HG02885 (cell line): ENCODE measurements at regions not wholly inside any gene's neighbourhood (a gene's known extent, or its start where the extent isn't known, plus 50 kb on each side); places are given as distances from the start of the nearest gene placed in this dataset.
"Not testable (repeated sequence)": the region's sequence is repeated elsewhere in the genome, so short reads cannot be mapped to it uniquely, and the experiment has no call there.

Source experiments
- ATAC-seq: cut with Tn5 transposase; IDR thresholded peaks from one replicate; pipeline ENCODE4 v1.9.1; 2021; ENCODE audit warnings: mild to moderate bottlenecking; ENCODE audit not compliant: unreplicated experiment, poor library complexity

GRCh38 chr3:72515281-72515680 lies 333.0 kb downstream of the SHQ1 start:
- ATAC-seq, result no peak

GRCh38 chr3:72510247-72510646 lies 338.0 kb downstream of the SHQ1 start:
- no peak for ATAC-seq

GRCh38 chr3:72505539-72506405 lies 342.5 kb downstream of the SHQ1 start:
- no peak for ATAC-seq

GRCh38 chr3:72497501-72497900 lies 350.7 kb downstream of the SHQ1 start:
- ATAC-seq, result not testable (repeated sequence)

- peak; percentile 63 for ATAC-seq
Observed at GRCh38 chr3:72496051-72496670, 352.1 kb downstream of the SHQ1 start.

GRCh38 chr3:72494626-72495025 lies 353.6 kb downstream of the SHQ1 start:
- ATAC-seq, result no peak

GRCh38 chr3:72494130-72494529 lies 354.1 kb downstream of the SHQ1 start:
- no peak for ATAC-seq

GRCh38 chr3:72492240-72492639 lies 356.0 kb downstream of the SHQ1 start:
- no peak for ATAC-seq

DNA sequence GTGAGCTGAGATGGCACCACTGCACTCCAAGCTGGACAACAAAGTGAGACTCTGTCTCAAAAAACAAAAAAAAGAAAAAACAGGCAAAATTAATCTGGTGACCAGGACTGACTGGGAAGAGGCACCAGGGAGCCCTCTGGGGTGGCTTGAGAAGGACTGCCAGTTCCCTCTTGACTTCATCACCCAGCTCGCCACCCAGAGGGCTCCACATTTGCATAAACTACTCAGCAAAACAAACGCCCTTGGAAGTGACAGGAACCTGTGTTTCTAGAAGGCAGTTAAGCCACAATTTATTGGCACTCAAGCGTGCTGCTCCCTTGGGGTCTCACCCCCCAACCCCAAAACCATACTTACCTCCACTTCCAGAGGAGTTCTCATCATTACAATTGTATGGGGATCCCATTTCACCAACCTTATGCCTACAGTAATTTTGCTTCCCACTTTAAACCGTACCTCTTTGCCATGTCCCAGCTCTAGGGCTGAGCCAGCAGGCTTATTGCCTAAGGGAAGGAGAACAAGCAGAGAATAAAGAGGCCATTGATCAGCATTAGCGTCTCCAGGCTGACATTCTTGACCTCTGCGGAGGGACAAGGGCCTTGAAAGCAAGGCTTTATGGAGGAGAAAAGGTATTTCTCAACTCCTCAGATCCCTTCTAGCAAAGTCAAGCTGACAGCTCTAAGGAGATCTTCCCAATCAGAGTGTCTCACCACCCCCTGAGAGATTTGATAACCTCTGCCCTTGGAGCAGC lies 357.4 kb downstream of the SHQ1 start:
- no peak for ATAC-seq

GRCh38 chr3:72489901-72490300 lies 358.3 kb downstream of the SHQ1 start:
- ATAC-seq, result no peak

DNA sequence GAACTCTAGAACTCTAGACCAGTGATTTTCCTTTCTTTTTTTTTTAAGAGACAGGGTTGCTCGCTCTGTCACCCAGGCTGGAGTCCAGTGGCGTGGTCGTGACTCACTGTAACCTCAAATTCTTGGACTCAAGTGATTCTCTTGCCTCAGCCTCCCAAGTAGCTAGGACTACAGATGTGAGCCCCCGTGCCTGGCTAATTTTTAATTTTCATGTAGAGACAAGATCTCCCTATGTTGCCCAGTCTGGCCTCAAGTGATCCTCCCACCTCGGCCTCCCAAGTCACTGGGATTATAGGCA lies 359.6 kb downstream of the SHQ1 start:
- ATAC-seq, result no peak

- peak; percentile 46 for ATAC-seq
Observed at GRCh38 chr3:72487946-72488737, 360.1 kb downstream of the SHQ1 start.

DNA sequence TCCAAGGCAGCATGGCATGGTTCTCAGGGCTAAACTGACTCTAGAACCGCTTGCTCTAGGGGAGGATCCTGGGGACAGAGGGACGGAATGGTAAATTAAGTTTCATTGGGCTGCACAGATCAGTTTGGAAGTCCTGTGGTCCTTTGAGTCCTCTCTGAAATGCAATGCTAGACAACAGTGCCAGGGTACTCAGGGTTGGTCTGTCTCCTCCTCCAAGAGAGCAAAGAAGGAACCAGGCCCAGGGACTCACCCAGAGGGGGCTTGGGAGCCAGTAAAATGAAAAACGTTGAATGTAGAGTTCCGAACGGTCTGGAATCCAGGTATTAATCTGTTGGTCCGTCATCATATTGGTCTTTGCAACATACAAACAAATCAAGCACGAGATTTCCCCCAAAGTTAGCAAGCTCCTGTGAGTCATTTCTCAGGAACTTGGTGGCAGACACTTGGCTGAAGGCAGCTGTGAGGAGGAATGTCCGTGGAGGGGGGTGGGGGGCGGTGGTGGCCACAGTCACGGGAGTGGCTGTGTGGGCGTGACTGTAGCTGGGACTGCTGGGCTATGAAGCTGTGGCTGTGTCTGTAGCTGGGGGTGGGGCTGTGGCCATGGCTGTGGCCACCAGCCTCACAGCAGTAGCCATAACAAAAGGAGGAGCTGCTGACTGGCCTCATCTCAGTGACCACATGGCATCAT lies 361.0 kb downstream of the SHQ1 start:
- ATAC-seq, result peak; percentile 65

DNA sequence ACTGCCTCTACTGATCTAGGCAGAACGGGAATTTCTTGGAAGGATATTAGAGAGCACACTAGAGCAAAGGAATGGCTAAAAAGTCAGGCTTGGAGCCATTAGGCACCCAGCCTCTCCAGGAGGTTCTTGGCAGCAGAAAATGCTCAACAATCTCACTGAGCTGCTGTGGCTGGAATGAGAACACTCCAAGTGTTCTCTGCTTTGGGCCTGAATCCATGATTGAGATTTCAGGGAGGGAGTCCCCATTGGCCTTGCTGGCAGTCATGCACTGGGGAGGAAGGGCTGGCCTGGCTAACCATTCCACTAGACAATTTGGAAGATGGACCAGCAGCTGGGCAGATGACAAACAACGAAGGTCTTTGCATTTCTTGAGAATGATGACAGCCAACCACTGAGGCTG lies 362.6 kb downstream of the SHQ1 start:
- ATAC-seq, result no peak

GRCh38 chr3:72483554-72484104 lies 364.6 kb downstream of the SHQ1 start:
- no peak for ATAC-seq

DNA sequence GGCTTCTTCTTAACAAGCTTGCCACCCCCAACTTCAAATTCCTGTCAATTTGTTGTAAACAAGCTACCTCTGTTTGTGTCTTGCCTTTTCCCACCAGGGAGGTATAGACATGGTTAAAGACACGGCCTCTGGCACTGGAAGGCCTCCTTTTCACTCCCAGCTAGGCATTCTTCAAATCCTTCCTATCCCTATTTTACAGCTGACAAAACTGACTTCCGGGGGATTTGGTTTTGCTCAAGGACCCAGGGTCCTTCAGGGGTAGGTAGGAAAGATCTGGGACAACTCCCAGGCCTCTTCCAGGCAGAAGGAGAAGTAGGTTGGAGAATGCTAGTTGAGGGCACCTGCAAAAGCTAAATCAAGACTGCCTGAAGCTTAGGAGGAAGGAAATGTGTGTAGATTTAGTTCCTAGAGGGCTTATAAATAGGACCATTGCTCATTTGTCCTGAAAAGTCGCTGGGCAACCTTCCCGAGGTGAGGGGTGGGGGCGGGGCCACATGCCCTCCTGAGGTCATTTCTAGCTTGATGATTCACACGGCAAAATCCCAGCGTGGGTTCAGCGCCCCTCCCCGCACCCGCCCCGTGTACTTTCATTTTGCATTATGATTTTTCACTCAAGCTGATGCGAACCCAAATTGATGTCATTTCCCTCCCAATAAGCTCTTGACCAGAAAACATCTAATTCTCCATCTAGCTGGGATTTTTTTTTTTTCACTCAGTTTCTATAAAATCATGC lies 365.5 kb downstream of the SHQ1 start:
- peak; percentile 46 for ATAC-seq

- ATAC-seq, result no peak
Observed at GRCh38 chr3:72481542-72481941, 366.7 kb downstream of the SHQ1 start.

DNA sequence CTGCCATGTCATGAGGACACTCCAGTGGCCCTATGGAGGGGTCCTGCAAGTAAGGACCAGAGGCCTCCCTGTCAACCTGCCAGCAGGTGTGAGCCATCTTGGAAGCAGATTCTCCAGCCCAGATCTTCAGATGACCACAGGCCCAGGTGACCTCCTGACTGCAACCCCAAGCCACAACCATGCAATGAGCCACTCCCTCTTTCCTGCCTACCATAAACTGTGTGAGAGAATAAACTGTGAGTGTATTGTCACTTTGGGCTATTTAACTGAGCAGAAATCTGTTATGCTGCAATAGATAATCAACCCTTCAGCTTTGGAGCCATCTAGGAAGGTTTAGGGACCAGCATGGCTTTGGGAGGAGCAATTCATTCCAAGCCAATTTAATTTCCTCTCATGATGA lies 367.9 kb downstream of the SHQ1 start:
- no peak for ATAC-seq

GRCh38 chr3:72479651-72480215 lies 368.5 kb downstream of the SHQ1 start:
- ATAC-seq, result no peak
